Stimulated activated naive CD8-positive, alpha-beta T cell treated with anti-CD3 and anti-CD28 coated beads, Interleukin-15, amount 100 ng/mL, for 72 hours (primary cell): ENCODE measurements at regions not wholly inside any gene's neighbourhood (a gene's known extent, or its start where the extent isn't known, plus 50 kb on each side); places are given as distances from the start of the nearest gene placed in this dataset.

Experiments
- ATAC-seq: fragments of 150-1000 bp; cut with Tn5 transposase; 2 replicates; pipeline ENCODE4 v1.10.0; 2021; ENCODE audit warnings: mild to moderate bottlenecking, moderate library complexity
- DNase-seq, 2 donors: peaks; one replicate each; pipeline ENCODE4 v3.0.0; 2021 to 2022
- H3K27ac Mint-ChIP-seq, 2 donors: one replicate each; pipeline ENCODE4 v1.8.0; 2022; ENCODE audit warnings: mild to moderate bottlenecking in 2 of 2, mixed read lengths in 2 of 2, moderate library complexity in 2 of 2
- H3K27me3 Mint-ChIP-seq: one replicate; pipeline ENCODE4 v1.8.0; 2022; ENCODE audit warnings: mixed read lengths
- H3K4me1 Mint-ChIP-seq: one replicate; pipeline ENCODE4 v1.8.0; 2022; ENCODE audit warnings: mild to moderate bottlenecking, mixed read lengths
- H3K4me3 Mint-ChIP-seq, 2 donors: one replicate each; pipeline ENCODE4 v1.8.0; 2022; ENCODE audit warnings: mild to moderate bottlenecking in 2 of 2, mixed read lengths in 2 of 2, moderate library complexity in 1 of 2
- H3K9me3 Mint-ChIP-seq, 2 donors: one replicate each; pipeline ENCODE4 v1.8.0; 2022; ENCODE audit warnings: mixed read lengths in 2 of 2

DNA sequence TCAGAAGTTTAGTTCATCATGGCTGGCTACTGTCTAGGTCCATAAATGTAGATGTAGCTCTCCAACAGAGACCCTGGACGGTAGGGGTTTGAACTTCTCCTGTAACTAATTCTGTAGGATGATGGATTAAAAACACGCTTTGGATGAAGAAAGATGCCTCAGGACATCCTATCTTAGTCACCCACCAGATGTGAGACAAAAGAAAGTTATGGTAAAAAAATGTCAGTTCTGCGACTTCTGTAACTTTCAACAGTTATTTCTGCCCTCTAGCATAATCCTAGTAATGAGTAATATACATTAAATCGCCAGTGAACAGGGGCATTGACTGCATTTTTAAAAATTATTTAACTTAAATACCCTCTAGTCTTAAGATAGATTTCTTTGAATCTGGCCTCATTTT is 210.1 kb upstream of the LRATD1 start:
- DNase-seq (no peak), ATAC-seq (no peak)
- Mint-ChIP-seq H3K4me3 (no peak overlapping the region), H3K4me1 (no peaks in the 10 kb centered on the region), H3K27ac (no peak overlapping the region), H3K27me3 (no peaks in the 10 kb centered on the region), H3K9me3 (peaks cover 8 to 34% of the 10 kb centered on the region in 2 donors)

DNA sequence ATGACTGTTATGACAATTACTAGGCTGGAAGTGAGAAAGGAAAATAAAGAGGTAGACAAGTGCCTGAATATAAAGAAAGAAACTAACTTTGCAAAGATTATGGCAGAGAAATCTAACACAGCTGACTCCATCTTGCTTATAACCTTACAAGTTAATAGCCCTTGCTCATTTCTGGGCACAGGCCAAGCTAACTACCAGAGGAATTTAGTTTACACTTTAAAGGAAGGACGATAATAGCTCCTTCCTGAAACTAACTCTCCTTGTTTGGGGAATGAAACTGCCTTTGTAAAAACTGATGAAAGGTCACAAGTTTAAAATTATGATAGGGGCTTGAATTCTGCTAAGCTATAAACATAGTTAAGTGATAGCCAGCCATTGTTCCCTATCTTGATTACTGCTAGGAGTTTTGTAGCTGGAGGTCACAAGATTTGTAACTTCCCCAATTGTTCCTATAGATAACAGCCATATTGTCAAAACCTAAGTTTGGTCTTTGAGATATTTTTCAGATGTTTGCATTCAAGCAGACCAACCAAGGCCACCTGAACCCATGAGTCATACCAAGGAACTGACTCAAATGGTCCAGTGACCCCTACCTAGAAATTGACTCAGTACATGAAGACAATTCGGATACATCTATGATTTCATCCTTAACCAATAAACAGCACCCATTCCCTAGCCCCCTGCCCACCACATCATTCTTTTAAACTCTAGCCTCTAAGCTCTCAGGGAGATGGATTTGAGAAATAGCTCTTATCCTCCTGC is 209.2 kb upstream of the LRATD1 start:
- H3K27me3 Mint-ChIP-seq, result no peaks in the 10 kb centered on the region
- H3K4me1 Mint-ChIP-seq, result no peaks in the 10 kb centered on the region
- peaks cover 8 to 28% of the 10 kb centered on the region in 2 donors for H3K9me3 Mint-ChIP-seq
- no peak overlapping the region for H3K4me3 Mint-ChIP-seq
- no peak overlapping the region for H3K27ac Mint-ChIP-seq
- no peak for ATAC-seq
- no peak for DNase-seq

DNA sequence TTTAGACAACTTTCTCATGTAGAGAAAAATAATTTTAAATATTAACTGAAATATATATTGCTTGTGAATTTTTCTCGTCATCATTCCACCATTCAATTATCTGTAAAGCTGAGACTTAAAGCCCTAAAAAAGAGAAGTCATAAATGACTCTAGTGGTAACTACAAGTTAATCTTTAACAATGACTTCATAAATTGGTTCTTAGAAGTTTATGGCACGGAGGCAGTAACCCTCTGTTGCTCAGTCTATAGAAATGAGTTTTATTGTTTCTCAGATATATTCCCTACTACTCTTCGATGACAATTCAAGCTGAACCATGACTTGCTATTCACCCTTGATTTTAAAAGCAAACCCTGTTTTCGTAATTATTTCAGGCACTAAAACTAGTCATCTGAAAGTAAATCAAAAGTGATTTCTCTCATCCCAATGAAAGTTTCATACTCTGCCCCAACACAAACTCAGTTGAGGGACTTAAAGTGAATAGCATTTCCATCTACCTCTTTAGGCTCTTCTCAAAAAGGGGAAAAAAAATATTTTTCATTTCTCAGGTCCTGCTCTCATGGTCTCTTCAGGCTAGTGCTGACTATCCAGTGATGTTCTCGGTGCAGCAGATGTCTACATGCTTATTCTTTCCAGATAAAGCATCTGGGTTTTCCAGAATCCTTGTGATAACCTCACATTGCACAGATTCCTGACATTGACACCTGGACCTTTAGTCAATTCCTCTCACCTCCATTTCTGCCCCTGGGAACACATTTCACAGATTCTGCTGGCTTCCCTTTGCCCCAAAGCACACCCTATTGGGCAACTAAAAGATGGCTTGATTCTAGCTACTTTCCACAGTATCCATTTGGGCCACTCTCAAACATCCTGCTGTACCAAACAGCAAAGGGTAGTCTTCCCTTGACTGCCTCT is 207.8 kb upstream of the LRATD1 start:
- no peaks in the 10 kb centered on the region for H3K4me1 Mint-ChIP-seq
- no peaks in the 10 kb centered on the region for H3K27me3 Mint-ChIP-seq
- no peak overlapping the region for H3K4me3 Mint-ChIP-seq
- no peak overlapping the region for H3K27ac Mint-ChIP-seq
- DNase-seq (no peak), ATAC-seq (no peak)
- peaks cover 12 to 19% of the 10 kb centered on the region in 2 donors for H3K9me3 Mint-ChIP-seq

DNA sequence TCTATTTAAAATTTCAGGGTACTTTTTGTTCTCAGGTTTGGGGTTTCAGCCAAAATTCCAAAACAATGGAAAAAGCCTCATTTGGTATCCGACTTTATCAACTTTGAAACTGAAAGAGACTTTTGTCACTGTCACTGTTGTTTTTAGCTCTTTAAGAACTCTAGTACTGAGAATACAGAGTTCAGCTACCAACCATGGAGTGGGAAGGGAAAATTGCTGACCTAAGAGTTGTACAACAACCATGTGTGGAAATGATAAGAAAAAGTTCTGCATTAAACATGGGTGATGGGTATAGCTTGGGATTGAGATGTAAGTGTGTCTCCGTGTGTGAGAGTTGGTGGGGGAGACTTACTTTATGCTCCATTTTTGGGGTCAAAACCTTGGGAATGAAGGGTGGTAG is 206.6 kb upstream of the LRATD1 start:
- ATAC-seq, result no peak
- Mint-ChIP-seq H3K27me3 (no peaks in the 10 kb centered on the region), H3K4me1 (no peaks in the 10 kb centered on the region), H3K4me3 (no peak overlapping the region), H3K27ac (no peak overlapping the region), H3K9me3 (peaks cover 8 to 13% of the 10 kb centered on the region in 2 donors)
- DNase-seq, result no peak

DNA sequence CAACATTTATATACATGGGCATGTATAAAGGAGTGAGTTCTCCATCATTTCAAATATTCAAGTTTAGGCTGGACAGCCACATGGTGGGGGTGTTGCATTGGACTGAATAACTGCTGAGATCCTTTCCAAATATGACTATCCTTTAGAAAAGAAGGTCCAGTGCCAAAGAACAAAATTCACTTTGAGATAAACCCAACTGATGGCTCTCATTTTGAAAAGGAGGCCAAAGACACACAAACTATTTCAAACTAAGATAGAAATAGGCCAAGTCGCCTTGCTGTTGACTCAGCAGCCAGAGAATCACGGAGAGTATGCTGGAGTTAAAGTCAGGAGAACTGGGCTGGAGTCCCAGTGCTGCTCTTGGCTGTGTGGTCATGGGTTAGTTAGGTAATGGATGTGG is 204.5 kb upstream of the LRATD1 start:
- H3K9me3 Mint-ChIP-seq, result peaks cover 8 to 13% of the 10 kb centered on the region in 2 donors
- DNase-seq, result no peak
- H3K4me1 Mint-ChIP-seq, result no peaks in the 10 kb centered on the region
- ATAC-seq, result no peak
- H3K27ac Mint-ChIP-seq, result no peak overlapping the region
- H3K4me3 Mint-ChIP-seq, result no peak overlapping the region
- H3K27me3 Mint-ChIP-seq, result no peaks in the 10 kb centered on the region

DNA sequence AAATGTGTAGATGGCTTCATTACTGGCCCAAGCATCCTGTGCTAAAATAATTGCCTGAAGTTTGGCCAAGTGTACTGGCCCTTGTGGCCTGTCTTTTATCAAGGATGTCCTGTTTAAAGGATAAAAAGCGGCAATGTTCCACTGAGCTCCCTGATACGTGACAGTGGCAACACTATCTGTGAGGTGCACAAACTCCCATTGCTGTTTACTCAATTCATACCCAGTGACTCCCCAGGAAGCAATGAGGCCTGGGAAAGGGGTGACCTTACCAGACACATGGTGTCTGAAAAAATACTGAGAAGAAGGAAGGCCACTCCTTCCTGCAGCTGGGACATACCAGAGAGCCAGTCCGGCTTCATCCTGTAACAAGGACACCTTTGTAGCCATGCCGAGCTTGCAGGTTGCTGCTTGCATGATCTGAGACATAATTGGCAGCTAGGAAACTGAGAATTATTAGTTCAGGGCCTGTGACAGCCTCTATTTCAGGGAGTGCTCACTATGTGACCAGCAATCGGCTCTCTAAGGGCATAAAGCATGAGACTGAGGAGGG is 198.5 kb upstream of the LRATD1 start:
- Mint-ChIP-seq H3K27ac (peak overlapping the region in 1 of 2 donors; percentile 42), H3K9me3 (peaks cover 10 to 16% of the 10 kb centered on the region in 2 donors), H3K4me3 (no peak overlapping the region), H3K4me1 (no peaks in the 10 kb centered on the region), H3K27me3 (no peaks in the 10 kb centered on the region)
- ATAC-seq, result no peak
- no peak for DNase-seq

DNA sequence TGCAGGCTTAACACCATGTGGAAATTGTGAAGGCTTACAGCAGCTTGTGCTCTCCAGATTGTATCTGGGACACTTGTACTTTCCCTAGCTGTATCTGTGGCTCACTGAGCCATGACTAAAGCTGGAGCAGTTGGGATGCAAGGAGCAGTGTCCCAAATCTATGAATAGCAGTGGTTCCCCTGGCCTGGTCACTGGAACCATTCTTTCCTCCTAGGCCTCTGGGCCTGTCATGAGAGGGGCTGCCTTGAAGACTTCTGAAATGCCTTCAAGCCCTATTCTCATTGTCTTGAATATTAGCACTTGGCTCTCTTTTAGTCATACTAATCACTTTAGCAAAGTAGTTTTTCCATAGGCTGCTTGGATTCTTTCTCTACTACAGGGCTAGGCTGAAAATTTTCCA is 186.8 kb upstream of the LRATD1 start:
- H3K27me3 Mint-ChIP-seq, result no peaks in the 10 kb centered on the region
- DNase-seq, result no peak
- H3K9me3 Mint-ChIP-seq, result peaks cover 20 to 29% of the 10 kb centered on the region in 2 donors
- H3K4me1 Mint-ChIP-seq, result no peaks in the 10 kb centered on the region
- H3K4me3 Mint-ChIP-seq, result no peak overlapping the region
- no peak overlapping the region for H3K27ac Mint-ChIP-seq
- ATAC-seq, result no peak

DNA sequence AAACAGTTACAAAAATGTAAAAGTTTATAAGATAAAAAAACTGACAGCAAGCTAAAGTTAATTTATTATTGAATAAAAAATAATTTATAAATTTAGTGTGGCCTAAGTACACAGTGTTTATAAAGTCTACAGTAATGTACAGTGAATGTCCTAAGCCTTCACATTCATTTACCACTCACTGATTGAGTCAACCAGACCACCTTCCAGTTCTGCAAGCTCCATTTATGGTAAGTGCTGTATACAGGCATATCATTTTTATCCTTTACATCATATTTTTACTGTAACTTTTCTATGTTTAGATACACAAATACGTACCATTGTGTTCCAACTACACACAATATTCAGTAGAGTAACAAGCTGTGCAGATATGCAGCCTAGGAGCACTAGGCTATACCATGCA is 184.2 kb upstream of the LRATD1 start:
- DNase-seq (no peak), ATAC-seq (no peak)
- Mint-ChIP-seq H3K4me3 (no peak overlapping the region), H3K27ac (no peak overlapping the region), H3K4me1 (no peaks in the 10 kb centered on the region), H3K9me3 (peaks cover 12 to 18% of the 10 kb centered on the region in 2 donors), H3K27me3 (no peaks in the 10 kb centered on the region)

DNA sequence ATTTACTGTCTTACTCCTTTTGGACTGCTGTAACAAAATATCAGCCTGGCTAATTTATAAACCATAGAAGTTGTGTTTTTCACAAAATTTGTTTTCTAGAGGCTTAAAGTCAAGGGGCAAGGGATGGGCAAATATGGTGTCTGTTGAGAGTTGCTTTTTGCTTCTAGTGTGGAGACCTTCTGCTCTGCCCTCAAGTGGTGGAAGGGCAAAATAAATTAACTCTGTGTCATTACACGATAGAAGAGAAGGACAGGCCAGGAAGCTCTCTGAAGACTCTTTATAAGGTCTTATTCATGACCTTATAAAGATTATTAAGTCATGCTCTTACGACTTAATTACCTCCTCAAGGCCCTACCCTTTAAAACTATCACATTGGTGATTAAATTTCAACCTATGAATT is 181.2 kb upstream of the LRATD1 start:
- no peaks in the 10 kb centered on the region for H3K27me3 Mint-ChIP-seq
- no peak overlapping the region for H3K27ac Mint-ChIP-seq
- H3K9me3 Mint-ChIP-seq, result peaks cover 3 to 17% of the 10 kb centered on the region in 2 donors
- DNase-seq (no peak), ATAC-seq (no peak)
- no peak overlapping the region for H3K4me3 Mint-ChIP-seq
- no peaks in the 10 kb centered on the region for H3K4me1 Mint-ChIP-seq

DNA sequence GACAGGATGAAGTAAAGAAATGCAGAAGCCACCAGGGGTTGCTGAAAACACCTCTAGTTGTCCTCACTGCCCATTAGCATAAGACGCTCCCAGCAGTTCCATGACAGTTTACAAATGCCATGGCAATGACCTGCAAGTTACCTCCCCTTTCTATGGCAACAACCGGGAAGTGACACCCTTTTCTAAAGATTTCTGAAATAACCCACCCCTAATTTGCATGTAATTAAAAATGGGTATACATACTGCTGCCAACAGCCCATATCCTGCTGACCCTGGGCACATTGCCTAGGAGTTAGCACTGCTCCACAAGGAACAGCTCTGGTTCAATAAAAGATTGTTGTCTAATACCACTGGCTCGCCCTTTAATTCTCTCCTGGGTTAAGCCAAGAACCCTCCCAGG is 178.3 kb upstream of the LRATD1 start:
- DNase-seq (no peak), ATAC-seq (no peak)
- H3K4me1 Mint-ChIP-seq, result no peaks in the 10 kb centered on the region
- peaks cover 8 to 24% of the 10 kb centered on the region in 2 donors for H3K9me3 Mint-ChIP-seq
- no peak overlapping the region for H3K27ac Mint-ChIP-seq
- no peaks in the 10 kb centered on the region for H3K27me3 Mint-ChIP-seq
- H3K4me3 Mint-ChIP-seq, result no peak overlapping the region

DNA sequence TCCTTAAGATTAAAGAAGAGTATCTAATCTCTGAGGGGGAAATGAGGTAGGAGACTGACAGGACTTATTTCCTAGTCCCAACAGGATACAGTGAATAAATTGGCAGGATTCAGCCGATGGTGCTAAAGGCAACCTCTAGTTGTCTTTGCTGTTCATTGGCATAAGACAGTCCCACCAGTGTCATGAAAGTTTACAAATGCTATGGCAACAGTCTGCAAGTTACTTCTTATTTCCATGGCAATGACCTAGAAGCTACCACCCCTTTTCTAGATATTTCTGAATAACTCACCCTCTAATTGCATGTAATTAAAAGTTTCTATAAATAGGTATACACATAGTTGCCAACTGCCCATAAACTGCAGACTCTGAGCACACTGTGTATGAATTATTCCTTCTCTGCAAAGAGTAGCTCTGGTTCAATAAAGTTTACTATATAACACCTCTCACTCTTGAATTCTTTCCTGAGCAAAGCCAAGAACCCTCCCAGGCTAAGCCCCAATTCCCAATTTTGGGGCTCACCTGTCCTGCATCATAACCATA is 172.7 kb upstream of the LRATD1 start:
- H3K9me3 Mint-ChIP-seq, result peaks cover 8 to 18% of the 10 kb centered on the region in 2 donors
- H3K27me3 Mint-ChIP-seq, result no peaks in the 10 kb centered on the region
- no peak overlapping the region for H3K27ac Mint-ChIP-seq
- ATAC-seq, result no peak
- no peaks in the 10 kb centered on the region for H3K4me1 Mint-ChIP-seq
- no peak overlapping the region for H3K4me3 Mint-ChIP-seq
- no peak for DNase-seq

DNA sequence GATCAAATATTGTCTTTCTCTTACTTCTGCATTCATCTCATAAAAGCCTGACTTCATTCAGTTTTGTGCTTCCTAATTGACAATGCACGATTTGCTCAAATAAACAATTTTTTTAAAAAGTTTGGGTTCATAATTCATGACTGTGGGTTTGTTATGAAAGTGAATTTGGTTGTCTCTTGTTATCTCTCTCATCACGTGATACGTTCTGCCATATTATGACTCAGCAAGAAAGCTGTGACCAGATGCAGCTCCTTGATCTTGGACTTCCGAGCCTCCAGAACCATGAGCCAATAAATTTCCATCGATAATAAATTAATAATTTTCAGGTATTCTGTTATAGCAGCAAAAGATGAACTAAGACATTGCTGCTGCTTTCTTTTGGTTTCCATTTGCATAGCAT is 156.5 kb upstream of the LRATD1 start:
- ATAC-seq (no peak), DNase-seq (no peak)
- H3K9me3 Mint-ChIP-seq, result peaks cover 0 to 8% of the 10 kb centered on the region in 2 donors
- no peaks in the 10 kb centered on the region for H3K4me1 Mint-ChIP-seq
- H3K4me3 Mint-ChIP-seq, result no peak overlapping the region
- no peaks in the 10 kb centered on the region for H3K27me3 Mint-ChIP-seq
- no peak overlapping the region for H3K27ac Mint-ChIP-seq

DNA sequence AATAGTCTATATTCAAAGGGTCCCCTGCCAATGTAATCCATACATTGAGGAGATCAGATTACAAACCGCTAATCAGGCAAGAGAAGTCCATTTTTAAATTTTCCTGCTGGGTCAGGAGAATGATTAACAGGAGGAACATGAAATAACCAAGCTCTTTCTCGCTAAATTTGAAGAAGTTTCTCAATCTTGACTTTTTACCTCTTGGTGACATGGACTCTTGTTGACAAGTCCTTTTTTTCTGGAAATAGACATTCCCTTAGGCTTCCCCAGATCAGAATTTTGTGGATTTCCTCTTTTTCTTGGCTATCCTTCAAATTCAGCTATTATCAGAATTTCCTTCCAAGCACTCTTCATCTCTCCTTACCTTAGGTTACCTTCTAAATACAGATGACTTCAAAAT is 153.0 kb upstream of the LRATD1 start:
- ATAC-seq, result no peak
- H3K9me3 Mint-ChIP-seq, result peaks cover 7 to 17% of the 10 kb centered on the region in 2 donors

DNA sequence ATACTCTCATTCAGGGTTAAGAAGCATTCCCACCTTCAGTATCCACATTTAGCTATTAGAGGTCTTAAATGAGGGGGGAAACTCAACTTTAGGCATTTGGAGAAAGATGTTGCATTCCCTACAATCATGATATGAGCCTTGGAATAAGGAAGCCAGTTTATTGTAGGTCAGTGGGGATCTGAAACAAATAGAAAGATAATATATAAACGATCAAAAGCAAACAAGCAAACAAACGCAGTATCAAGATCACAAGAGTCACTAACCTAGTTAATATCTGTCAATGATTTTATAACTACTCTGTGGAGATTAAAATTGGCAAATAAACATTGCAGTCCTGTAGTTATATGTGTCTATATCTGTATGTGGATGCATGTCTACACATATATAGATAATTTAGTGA is 152.4 kb upstream of the LRATD1 start:
- ATAC-seq, result no peak
- no peak for DNase-seq
- Mint-ChIP-seq H3K9me3 (peaks cover 7 to 19% of the 10 kb centered on the region in 2 donors), H3K27ac (no peak overlapping the region), H3K27me3 (no peaks in the 10 kb centered on the region), H3K4me3 (no peak overlapping the region), H3K4me1 (no peaks in the 10 kb centered on the region)

More for the DNA sequence above, 153.0 kb upstream of the LRATD1 start:
- Mint-ChIP-seq H3K27ac (no peak overlapping the region), H3K4me3 (no peak overlapping the region), H3K27me3 (no peaks in the 10 kb centered on the region), H3K4me1 (no peaks in the 10 kb centered on the region)
- no peak for DNase-seq

DNA sequence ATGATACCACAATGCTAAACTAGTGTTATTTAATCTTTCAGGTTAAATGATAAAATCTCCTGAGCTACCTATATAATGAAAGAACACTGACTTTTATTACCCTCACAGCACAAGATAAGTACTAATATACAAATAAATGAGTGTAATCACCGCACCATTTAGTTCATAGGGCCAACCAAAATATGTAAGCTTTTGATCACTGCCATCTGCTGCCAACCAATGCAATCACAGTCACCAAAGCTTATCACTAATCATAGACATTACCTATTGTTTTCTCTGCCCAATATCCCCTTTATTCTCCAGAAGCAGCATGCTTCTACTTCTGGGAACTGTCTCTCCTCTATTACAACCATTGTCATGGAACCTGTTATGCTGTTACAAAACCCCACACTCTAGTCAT is 151.6 kb upstream of the LRATD1 start:
- Mint-ChIP-seq H3K27ac (no peak overlapping the region), H3K4me1 (no peaks in the 10 kb centered on the region), H3K4me3 (no peak overlapping the region), H3K27me3 (no peaks in the 10 kb centered on the region), H3K9me3 (peaks cover 12 to 27% of the 10 kb centered on the region in 2 donors)
- ATAC-seq (no peak), DNase-seq (no peak)
